Natural killer cell (primary cell): ENCODE measurements at regions not wholly inside any gene's neighbourhood (a gene's known extent, or its start where the extent isn't known, plus 50 kb on each side); places are given as distances from the start of the nearest gene placed in this dataset.

Experiments used
- ATAC-seq, 3 donors: fragments of 150-1000 bp in 2 of 3; fragments of 200-7000 bp in 1 of 3; cut with Tn5 transposase; 1 replicate in 1 of 3; 2 replicates in 2 of 3; pipeline ENCODE4 v1.10.0; 2021; ENCODE audit warnings: mild to moderate bottlenecking in 2 of 3, moderate library complexity in 2 of 3
- DNase-seq, 2 donors: peaks; one replicate each; pipeline versions ENCODE4 v3.0.0 to v3.0.0-alpha.2; 2013 to 2021; ENCODE audit warnings: mixed read lengths in 1 of 2
- H3K27ac ChIP-seq: one replicate; pipeline ENCODE4 v1.5.1; 2013; ENCODE audit warnings: mild to moderate bottlenecking, low read length
- H3K27me3 ChIP-seq: one replicate; pipeline ENCODE4 v1.6.1; 2013; ENCODE audit warnings: low read length; ENCODE audit not compliant: control insufficient read depth, insufficient read depth
- H3K36me3 ChIP-seq: one replicate; pipeline ENCODE4 v1.6.1; 2013; ENCODE audit warnings: low read length; ENCODE audit not compliant: control insufficient read depth, insufficient read depth
- H3K4me1 ChIP-seq: one replicate; pipeline ENCODE4 v1.6.1; 2013; ENCODE audit warnings: low read length; ENCODE audit not compliant: control insufficient read depth, insufficient read depth
- H3K4me3 ChIP-seq: one replicate; pipeline ENCODE4 v1.5.1; 2013; ENCODE audit warnings: low read length
- H3K9me3 ChIP-seq: one replicate; pipeline ENCODE4 v1.6.1; 2013; ENCODE audit warnings: low read length; ENCODE audit not compliant: control insufficient read depth, insufficient read depth
- H3K27ac Mint-ChIP-seq, 2 donors: one replicate each; pipeline ENCODE4 v1.8.0; 2022; ENCODE audit warnings: mild to moderate bottlenecking in 2 of 2, mixed read lengths in 2 of 2, moderate library complexity in 1 of 2
- H3K27me3 Mint-ChIP-seq, 2 donors: one replicate each; pipeline ENCODE4 v1.8.0; 2022; ENCODE audit warnings: low read depth in 2 of 2, mixed read lengths in 2 of 2
- H3K36me3 Mint-ChIP-seq: one replicate; pipeline ENCODE4 v1.8.0; 2022; ENCODE audit warnings: mixed read lengths
- H3K4me1 Mint-ChIP-seq, 2 donors: one replicate each; pipeline ENCODE4 v1.8.0; 2022; ENCODE audit warnings: mixed read lengths in 2 of 2
- H3K4me3 Mint-ChIP-seq: one replicate; pipeline ENCODE4 v1.8.0; 2022; ENCODE audit warnings: mild to moderate bottlenecking, moderate library complexity, mixed read lengths
- H3K9me3 Mint-ChIP-seq, 2 donors: one replicate each; pipeline ENCODE4 v1.8.0; 2022; ENCODE audit warnings: mixed read lengths in 2 of 2
- WGBS: methylation state at CpG from one replicate; pipeline ENCODE4 v1.1.7; 2013; ENCODE audit warnings: missing lambda C conversion rate; ENCODE audit not compliant: insufficient coverage; 5-methylcytosine and 5-hydroxymethylcytosine counted together
- intact Hi-C: fragments of 100-400 bp; cut with micrococcal nuclease; formaldehyde crosslinking; loops from one replicate; pipeline ENCODE4 v1.14.2; 2022
- TF ChIP-seq, protein P1 (sequence below): fragments of 200-600 bp; IDR thresholded peaks from one replicate; pipeline ENCODE4 v1.8.0; 2022; ENCODE audit warnings: antibody characterized with exemption

DNA sequence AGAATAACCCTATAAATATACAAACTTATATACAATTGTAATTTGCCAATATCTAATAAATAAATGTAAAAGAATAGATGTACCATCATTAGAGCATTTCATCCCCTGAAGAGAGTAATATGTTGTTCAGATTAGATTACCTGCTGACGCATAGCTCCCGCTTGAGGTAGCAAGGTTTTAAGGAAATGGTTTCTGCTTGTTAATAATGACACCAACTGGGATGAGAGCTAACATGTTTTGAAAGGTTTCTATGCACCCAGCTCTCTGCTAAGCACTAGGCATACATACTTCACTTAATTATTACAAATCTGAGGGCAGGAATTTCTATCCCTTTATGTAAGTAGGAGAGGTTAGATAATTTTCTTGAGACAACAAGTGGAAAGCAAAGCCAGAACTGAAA, 1003.3 kb upstream of the SORCS1 start:
- Histone ChIP-seq H3K27ac (no peak overlapping the region), H3K4me1 (no peaks in the 10 kb centered on the region), H3K9me3 (no peaks in the 10 kb centered on the region), H3K36me3 (no peaks in the 10 kb centered on the region), H3K27me3 (no peaks in the 10 kb centered on the region), H3K4me3 (no peak overlapping the region)
- Mint-ChIP-seq H3K4me1 (no peaks in the 10 kb centered on the region), H3K4me3 (no peak overlapping the region), H3K9me3 (peaks cover 9 to 11% of the 10 kb centered on the region in 2 donors), H3K27me3 (no peaks in the 10 kb centered on the region), H3K27ac (no peak overlapping the region), H3K36me3 (no peaks in the 10 kb centered on the region)
- no peak for DNase-seq
- ATAC-seq: no peak
- intact Hi-C loops: no loop called here
- WGBS: 100% methylated on average over 1 of the region's 2 CpGs
- TF ChIP-seq, protein P1, sequence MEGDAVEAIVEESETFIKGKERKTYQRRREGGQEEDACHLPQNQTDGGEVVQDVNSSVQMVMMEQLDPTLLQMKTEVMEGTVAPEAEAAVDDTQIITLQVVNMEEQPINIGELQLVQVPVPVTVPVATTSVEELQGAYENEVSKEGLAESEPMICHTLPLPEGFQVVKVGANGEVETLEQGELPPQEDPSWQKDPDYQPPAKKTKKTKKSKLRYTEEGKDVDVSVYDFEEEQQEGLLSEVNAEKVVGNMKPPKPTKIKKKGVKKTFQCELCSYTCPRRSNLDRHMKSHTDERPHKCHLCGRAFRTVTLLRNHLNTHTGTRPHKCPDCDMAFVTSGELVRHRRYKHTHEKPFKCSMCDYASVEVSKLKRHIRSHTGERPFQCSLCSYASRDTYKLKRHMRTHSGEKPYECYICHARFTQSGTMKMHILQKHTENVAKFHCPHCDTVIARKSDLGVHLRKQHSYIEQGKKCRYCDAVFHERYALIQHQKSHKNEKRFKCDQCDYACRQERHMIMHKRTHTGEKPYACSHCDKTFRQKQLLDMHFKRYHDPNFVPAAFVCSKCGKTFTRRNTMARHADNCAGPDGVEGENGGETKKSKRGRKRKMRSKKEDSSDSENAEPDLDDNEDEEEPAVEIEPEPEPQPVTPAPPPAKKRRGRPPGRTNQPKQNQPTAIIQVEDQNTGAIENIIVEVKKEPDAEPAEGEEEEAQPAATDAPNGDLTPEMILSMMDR: no peak

DNA sequence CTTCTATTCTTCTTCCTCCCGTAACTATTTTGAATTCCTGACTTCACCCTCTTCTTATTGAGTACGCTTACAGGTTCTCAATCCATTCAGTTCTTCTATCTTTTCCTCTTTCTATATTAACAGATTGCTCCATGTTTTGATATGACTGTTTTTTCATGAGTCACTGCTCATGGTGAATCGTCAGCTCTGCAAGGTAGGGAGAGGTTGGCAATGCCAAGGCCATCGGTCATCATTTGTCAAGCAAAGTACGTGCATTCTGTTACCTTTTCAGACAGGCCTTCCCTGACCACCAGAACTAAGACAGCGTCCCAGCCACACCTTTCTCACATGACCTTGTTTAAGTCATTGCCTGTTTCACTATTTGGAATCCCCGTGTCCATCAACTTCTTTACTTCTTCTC, 1001.9 kb upstream of the SORCS1 start:
- Histone ChIP-seq H3K4me1 (no peaks in the 10 kb centered on the region), H3K27me3 (no peaks in the 10 kb centered on the region), H3K4me3 (no peak overlapping the region), H3K36me3 (no peaks in the 10 kb centered on the region), H3K27ac (no peak overlapping the region), H3K9me3 (no peaks in the 10 kb centered on the region)
- Mint-ChIP-seq H3K27ac (no peak overlapping the region), H3K4me1 (no peaks in the 10 kb centered on the region), H3K9me3 (peaks cover 9 to 11% of the 10 kb centered on the region in 2 donors), H3K27me3 (no peaks in the 10 kb centered on the region), H3K36me3 (no peaks in the 10 kb centered on the region), H3K4me3 (no peak overlapping the region)
- ATAC-seq: no peak
- TF ChIP-seq, protein P1: no peak
- no peak for DNase-seq
- intact Hi-C loops: no loop called here
- 91% methylated on average over 7 of the region's 7 CpGs for WGBS

DNA sequence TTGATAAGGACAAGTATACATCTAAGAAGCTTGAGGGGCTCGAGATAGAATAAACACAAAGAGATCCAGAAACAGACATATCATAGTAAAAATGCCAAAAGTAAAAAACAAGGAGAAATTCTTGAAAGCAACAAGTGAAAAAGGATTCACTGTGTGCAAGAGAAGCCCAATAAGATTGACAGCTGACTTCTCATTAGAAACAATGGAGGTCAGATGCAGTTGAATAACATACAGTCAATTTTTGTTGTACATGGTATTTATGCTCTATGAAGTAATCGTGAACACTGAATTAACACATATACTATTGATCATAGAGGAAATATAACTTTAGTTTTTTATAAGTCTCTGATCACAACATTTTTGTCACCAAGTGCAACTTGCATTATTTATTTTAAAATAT, 982.8 kb upstream of the SORCS1 start:
- Mint-ChIP-seq H3K27me3 (no peaks in the 10 kb centered on the region), H3K27ac (no peak overlapping the region), H3K9me3 (peaks cover 13 to 25% of the 10 kb centered on the region in 2 donors), H3K4me1 (no peaks in the 10 kb centered on the region), H3K4me3 (no peak overlapping the region), H3K36me3 (peaks cover 7% of the 10 kb centered on the region)
- TF ChIP-seq, protein P1: no peak
- Histone ChIP-seq H3K4me1 (no peaks in the 10 kb centered on the region), H3K4me3 (no peak overlapping the region), H3K27me3 (no peaks in the 10 kb centered on the region), H3K36me3 (no peaks in the 10 kb centered on the region), H3K27ac (no peak overlapping the region), H3K9me3 (peaks cover 5% of the 10 kb centered on the region)
- ATAC-seq: no peak
- WGBS: 71% methylated on average over 1 of the region's 2 CpGs
- DNase-seq: no peak
- intact Hi-C loops: no loop called here

DNA sequence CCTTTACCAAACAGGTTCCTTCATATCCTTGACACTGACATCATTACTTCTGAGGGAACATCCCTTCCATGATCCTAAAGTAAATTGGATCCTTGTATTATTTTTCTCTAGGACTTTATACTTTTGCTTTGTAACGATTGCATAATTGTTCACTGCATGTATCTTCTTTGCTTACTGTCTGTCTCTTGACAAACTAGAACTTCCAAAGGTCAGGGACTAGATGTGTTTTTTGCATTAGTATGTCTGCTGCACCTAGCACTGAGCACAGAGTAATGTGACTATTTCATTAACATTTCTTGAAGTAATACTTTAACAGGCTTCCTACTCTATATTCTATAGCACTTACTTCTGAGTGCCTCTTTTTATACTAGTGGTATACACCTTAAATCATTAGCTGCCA, 976.6 kb upstream of the SORCS1 start:
- H3K36me3 ChIP-seq: no peaks in the 10 kb centered on the region

More for the DNA sequence above, 976.6 kb upstream of the SORCS1 start:
- TF ChIP-seq, protein P1: no peak
- WGBS: 92% methylated on average over 1 of the region's 1 CpG
- Mint-ChIP-seq H3K4me3 (no peak overlapping the region), H3K4me1 (no peaks in the 10 kb centered on the region), H3K36me3 (no peaks in the 10 kb centered on the region), H3K27ac (no peak overlapping the region), H3K27me3 (no peaks in the 10 kb centered on the region), H3K9me3 (peaks cover 4 to 14% of the 10 kb centered on the region in 2 donors)
- DNase-seq: no peak
- H3K27ac ChIP-seq: no peak overlapping the region
- no peak for ATAC-seq
- no peak overlapping the region for H3K4me3 ChIP-seq
- no peaks in the 10 kb centered on the region for H3K27me3 ChIP-seq
- no peaks in the 10 kb centered on the region for H3K4me1 ChIP-seq
- intact Hi-C loops: no loop called here
- peaks cover 2% of the 10 kb centered on the region for H3K9me3 ChIP-seq
